ENCODE measurements at regions not wholly inside any gene's neighbourhood (a gene's known extent, or its start where the extent isn't known, plus 50 kb on each side); places are given as distances from the start of the nearest gene placed in this dataset.

- peak; percentile 99 for DNase-seq
Measured at GRCh38 chr18:22467760-22468553, 50.2 kb upstream of the CTAGE1 start.

GRCh38 chr18:22468554-22468891 is 50.8 kb upstream of the CTAGE1 start:
- no peak for DNase-seq

- DNase-seq: peak; percentile 50
Measured at GRCh38 chr18:22469061-22469734, 51.5 kb upstream of the CTAGE1 start.

GRCh38 chr18:22469926-22470247 is 52.2 kb upstream of the CTAGE1 start:
- DNase-seq: no peak

GRCh38 chr18:22470248-22471235 is 52.8 kb upstream of the CTAGE1 start:
- DNase-seq: peak; percentile 30

GRCh38 chr18:22471546-22472131 is 53.9 kb upstream of the CTAGE1 start:
- no peak for DNase-seq

GRCh38 chr18:22473366-22473765 is 55.7 kb upstream of the CTAGE1 start:
- no peak for DNase-seq

- no peak for DNase-seq
Measured at GRCh38 chr18:22475426-22476100, 57.8 kb upstream of the CTAGE1 start.

- DNase-seq: no peak
Measured at GRCh38 chr18:22477222-22477621, 59.5 kb upstream of the CTAGE1 start.

GRCh38 chr18:22482948-22483347 is 65.2 kb upstream of the CTAGE1 start:
- no peak for DNase-seq

- DNase-seq: no peak
Measured at GRCh38 chr18:22483407-22483806, 65.7 kb upstream of the CTAGE1 start.

GRCh38 chr18:22484471-22484870 is 66.8 kb upstream of the CTAGE1 start:
- no peak for DNase-seq

- peak; percentile 54 for DNase-seq
Measured at GRCh38 chr18:22485808-22486244, 68.1 kb upstream of the CTAGE1 start.

GRCh38 chr18:22486667-22487066 is 69.0 kb upstream of the CTAGE1 start:
- no peak for DNase-seq

- DNase-seq: no peak
Measured at GRCh38 chr18:22488554-22488953, 70.8 kb upstream of the CTAGE1 start.

GRCh38 chr18:22489704-22490103 is 72.0 kb upstream of the CTAGE1 start:
- DNase-seq: peak; percentile 32

GRCh38 chr18:22490429-22490846 is 72.7 kb upstream of the CTAGE1 start:
- DNase-seq: no peak

GRCh38 chr18:22493255-22493654 is 75.5 kb upstream of the CTAGE1 start:
- DNase-seq: no peak

GRCh38 chr18:22493940-22494339 is 76.2 kb upstream of the CTAGE1 start:
- DNase-seq: peak; percentile 31

- peak; percentile 56 for DNase-seq
Measured at GRCh38 chr18:22494771-22495170, 77.1 kb upstream of the CTAGE1 start.

GRCh38 chr18:22499421-22499820 is 81.7 kb upstream of the CTAGE1 start:
- no peak for DNase-seq

- peak; percentile 86 for DNase-seq
Measured at GRCh38 chr18:22503803-22504202, 86.1 kb upstream of the CTAGE1 start.

Measured in HCEC 1CT (cell line).